Chondrocyte (in vitro differentiated cells): ENCODE measurements at regions not wholly inside any gene's neighbourhood (a gene's known extent, or its start where the extent isn't known, plus 50 kb on each side); places are given as distances from the start of the nearest gene placed in this dataset.
"Not testable (repeated sequence)": the region's sequence is repeated elsewhere in the genome, so short reads cannot be mapped to it uniquely, and the experiment has no call there.

Experiments
- DNase-seq: peaks from one replicate; pipeline ENCODE4 v3.0.0; 2021; ENCODE audit warnings: mixed read lengths, low spot score
- H3K27ac Mint-ChIP-seq: one replicate; pipeline ENCODE4 v1.8.0; 2021; ENCODE audit warnings: mild to moderate bottlenecking, moderate library complexity, mixed read lengths; ENCODE audit not compliant: unreplicated experiment
- H3K27me3 Mint-ChIP-seq: 2 replicates; pipeline ENCODE4 v1.8.0; 2021; ENCODE audit warnings: low read depth, mixed read lengths
- H3K36me3 Mint-ChIP-seq: 2 replicates; pipeline ENCODE4 v1.8.0; 2021; ENCODE audit warnings: low read depth, mixed read lengths
- H3K4me1 Mint-ChIP-seq: 2 replicates; pipeline ENCODE4 v1.8.0; 2021; ENCODE audit warnings: low read depth, mild to moderate bottlenecking, mixed read lengths
- H3K4me3 Mint-ChIP-seq: one replicate; pipeline ENCODE4 v1.8.0; 2021; ENCODE audit warnings: mild to moderate bottlenecking, moderate library complexity, mixed read lengths; ENCODE audit not compliant: unreplicated experiment
- H3K9me3 Mint-ChIP-seq: 2 replicates; pipeline ENCODE4 v1.8.0; 2021; ENCODE audit warnings: low read depth, mixed read lengths
- TF ChIP-seq, protein P1 (sequence below): fragments of 200-600 bp; sonication (generic); IDR thresholded peaks from 2 replicates; pipeline ENCODE4 v1.5.0; 2021; ENCODE audit warnings: antibody characterized with exemption, mild to moderate bottlenecking, moderate library complexity

DNA sequence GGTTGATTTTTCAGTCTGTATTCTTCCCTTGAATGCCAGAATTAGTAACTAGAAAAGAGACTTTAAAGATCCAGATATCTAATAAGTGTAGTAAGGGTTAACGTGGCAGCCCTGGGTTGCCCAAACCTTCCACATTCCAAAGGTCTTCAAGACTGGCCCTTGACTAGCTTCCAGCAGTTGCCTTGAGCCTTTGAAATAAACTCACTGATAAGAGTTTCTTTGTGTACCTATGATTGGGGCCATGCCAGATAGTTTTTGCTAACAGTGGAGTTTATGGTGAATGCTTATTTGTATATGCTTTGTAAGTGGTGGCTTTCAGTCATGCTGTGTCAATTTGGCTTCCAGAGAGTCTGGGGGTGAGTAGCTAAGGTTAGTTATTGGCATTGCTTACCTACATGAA is 722.3 kb downstream of the RNF144A start:
- H3K36me3 Mint-ChIP-seq, result no peaks in the 10 kb centered on the region
- H3K27me3 Mint-ChIP-seq, result peaks cover 10% of the 10 kb centered on the region
- H3K9me3 Mint-ChIP-seq, result peaks cover 10% of the 10 kb centered on the region
- TF ChIP-seq, protein P1, sequence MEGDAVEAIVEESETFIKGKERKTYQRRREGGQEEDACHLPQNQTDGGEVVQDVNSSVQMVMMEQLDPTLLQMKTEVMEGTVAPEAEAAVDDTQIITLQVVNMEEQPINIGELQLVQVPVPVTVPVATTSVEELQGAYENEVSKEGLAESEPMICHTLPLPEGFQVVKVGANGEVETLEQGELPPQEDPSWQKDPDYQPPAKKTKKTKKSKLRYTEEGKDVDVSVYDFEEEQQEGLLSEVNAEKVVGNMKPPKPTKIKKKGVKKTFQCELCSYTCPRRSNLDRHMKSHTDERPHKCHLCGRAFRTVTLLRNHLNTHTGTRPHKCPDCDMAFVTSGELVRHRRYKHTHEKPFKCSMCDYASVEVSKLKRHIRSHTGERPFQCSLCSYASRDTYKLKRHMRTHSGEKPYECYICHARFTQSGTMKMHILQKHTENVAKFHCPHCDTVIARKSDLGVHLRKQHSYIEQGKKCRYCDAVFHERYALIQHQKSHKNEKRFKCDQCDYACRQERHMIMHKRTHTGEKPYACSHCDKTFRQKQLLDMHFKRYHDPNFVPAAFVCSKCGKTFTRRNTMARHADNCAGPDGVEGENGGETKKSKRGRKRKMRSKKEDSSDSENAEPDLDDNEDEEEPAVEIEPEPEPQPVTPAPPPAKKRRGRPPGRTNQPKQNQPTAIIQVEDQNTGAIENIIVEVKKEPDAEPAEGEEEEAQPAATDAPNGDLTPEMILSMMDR, result no peak
- H3K4me1 Mint-ChIP-seq, result no peaks in the 10 kb centered on the region
- H3K4me3 Mint-ChIP-seq, result no peak overlapping the region
- H3K27ac Mint-ChIP-seq, result no peak overlapping the region
- no peak for DNase-seq

DNA sequence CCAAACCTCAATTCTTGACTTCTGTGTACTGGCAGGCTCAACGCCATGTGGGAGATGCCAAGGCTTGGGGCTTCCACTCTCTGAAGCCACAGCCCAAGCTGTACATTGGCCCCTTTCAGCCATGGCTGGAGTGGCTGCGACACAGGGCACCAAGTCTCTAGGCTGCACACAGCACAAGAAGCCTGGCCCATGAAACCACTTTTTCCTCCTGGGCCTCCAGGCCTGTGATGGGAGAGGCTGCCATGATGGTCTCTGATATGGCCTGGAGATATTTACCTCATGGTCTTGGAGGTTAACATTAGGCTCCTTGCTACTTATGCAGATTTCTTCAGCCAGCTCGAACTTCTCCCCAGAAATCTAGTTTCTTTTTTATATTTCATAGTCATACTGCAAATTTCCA is 724.1 kb downstream of the RNF144A start:
- DNase-seq, H3K9me3 Mint-ChIP-seq, H3K4me1 Mint-ChIP-seq, H3K27me3 Mint-ChIP-seq, H3K4me3 Mint-ChIP-seq, H3K36me3 Mint-ChIP-seq, H3K27ac Mint-ChIP-seq: not testable (repeated sequence)

DNA sequence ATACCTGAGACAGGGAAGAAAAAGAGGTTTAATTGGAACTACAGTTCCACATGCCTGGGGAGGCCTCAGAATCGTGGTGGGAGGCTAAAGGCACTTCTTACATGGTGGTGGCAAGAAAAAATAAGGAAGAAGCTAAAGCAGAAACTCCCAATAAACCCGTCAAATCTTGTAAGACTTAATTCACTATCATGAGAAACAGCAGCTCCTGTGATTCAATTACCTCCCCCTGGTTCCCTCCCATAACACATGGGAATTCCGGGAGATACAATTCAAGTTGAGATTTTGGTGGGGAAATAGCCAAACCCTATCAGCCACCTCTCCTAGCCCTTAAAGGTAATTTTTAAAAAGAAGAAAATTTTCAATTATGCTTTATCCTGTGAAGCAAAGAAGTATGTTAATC is 728.8 kb downstream of the RNF144A start:
- Mint-ChIP-seq H3K36me3 (no peaks in the 10 kb centered on the region), H3K27ac (no peak overlapping the region), H3K4me3 (no peak overlapping the region), H3K27me3 (no peaks in the 10 kb centered on the region), H3K9me3 (peaks cover 6% of the 10 kb centered on the region), H3K4me1 (no peaks in the 10 kb centered on the region)
- DNase-seq, result no peak
- TF ChIP-seq, protein P1, result no peak

DNA sequence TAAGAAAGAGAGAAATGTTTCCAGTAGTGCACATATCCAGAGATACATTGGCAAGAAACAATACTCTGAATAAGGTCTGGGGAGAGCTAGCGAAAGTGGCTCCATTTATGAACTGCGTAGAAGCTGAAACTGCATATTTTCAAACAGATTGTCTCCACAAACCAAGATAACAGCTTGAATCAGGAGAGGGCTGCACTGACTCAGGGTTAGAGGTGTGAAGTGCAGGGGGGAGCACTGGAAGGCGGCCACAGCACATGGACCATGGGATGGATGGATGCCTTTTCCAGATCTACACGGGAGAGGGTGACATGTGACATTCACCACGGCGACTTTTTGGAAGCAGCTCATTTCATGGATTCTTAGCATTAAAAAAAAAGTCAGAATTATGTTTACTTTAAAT is 729.4 kb downstream of the RNF144A start:
- TF ChIP-seq, protein P1, result no peak
- Mint-ChIP-seq H3K4me1 (no peaks in the 10 kb centered on the region), H3K27me3 (no peaks in the 10 kb centered on the region), H3K4me3 (no peak overlapping the region), H3K36me3 (no peaks in the 10 kb centered on the region), H3K9me3 (peaks cover 6% of the 10 kb centered on the region), H3K27ac (no peak overlapping the region)
- no peak for DNase-seq

DNA sequence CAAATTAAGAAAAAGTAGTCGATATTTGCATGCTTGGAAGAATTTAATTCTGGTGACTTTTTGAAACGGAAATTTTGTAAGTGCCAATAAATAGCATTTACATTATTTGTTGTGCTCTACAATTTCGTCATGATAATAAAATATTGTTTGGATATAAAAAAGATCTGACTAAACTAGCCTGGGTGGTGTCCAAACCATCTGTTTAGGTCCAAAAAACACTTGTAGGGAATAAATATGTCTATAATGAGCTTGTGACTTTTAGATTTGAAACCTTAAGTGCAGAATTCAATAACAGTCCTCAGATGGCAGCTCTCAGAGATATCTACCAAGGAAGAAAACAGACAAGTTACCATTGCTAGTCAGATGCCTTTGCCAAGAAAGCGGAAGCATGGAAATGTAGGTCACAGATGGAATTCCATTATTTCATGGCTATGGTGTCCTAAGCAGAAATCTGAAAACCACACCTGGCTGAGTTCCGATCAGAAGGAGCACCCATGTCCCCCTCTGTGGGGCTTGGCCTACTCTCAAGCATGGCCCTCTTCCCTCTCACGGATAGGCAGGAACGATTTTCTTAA is 731.1 kb downstream of the RNF144A start:
- Mint-ChIP-seq H3K4me3 (no peak overlapping the region), H3K4me1 (no peaks in the 10 kb centered on the region), H3K9me3 (peaks cover 3% of the 10 kb centered on the region), H3K27me3 (no peaks in the 10 kb centered on the region), H3K36me3 (no peaks in the 10 kb centered on the region), H3K27ac (no peak overlapping the region)
- TF ChIP-seq, protein P1, result no peak
- DNase-seq, result no peak

DNA sequence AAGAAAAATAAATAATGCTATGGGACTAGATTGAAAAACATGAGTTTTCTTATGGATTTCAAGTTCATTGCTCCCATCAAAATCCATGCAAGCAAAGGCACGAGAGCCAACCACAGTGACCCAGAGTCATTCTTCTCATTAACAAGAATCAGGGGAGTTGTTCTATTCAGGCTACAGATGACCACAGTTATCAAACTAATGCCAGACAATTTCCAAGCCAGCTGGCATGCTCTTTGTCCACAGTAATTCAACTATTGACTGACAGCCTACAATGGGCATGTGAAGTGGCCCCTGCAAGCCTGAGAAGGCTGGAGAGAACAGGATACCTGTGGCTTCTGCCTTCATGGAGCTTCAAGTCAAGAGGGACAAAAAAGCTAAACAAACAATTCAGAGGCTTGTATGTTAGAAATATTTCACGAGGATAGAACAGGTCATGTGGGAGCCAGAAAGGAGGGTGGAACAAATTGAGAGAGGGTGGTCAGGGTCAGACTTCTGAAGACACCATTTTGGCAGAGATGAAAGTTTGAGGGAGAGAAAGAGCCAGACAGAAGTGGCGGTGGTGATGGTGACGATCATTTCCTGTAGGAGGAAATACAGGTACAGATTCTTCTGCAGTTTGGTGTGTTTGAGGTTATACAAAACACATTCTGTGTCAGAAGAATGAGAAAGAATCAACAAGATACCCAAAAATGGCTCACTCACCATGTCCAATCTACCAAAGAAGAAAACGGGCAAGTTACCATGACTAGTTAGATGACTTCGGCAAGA is 732.4 kb downstream of the RNF144A start:
- TF ChIP-seq, protein P1, result no peak
- Mint-ChIP-seq H3K27me3 (no peaks in the 10 kb centered on the region), H3K4me1 (no peaks in the 10 kb centered on the region), H3K36me3 (no peaks in the 10 kb centered on the region), H3K4me3 (no peak overlapping the region), H3K27ac (no peak overlapping the region), H3K9me3 (peaks cover 14% of the 10 kb centered on the region)
- no peak for DNase-seq
